ENCODE measurements at regions not wholly inside any gene's neighbourhood (a gene's known extent, or its start where the extent isn't known, plus 50 kb on each side); places are given as distances from the start of the nearest gene placed in this dataset.
A peak's percentile ranks its signal among the peaks of the same experiment; 100 is the strongest.

DNA sequence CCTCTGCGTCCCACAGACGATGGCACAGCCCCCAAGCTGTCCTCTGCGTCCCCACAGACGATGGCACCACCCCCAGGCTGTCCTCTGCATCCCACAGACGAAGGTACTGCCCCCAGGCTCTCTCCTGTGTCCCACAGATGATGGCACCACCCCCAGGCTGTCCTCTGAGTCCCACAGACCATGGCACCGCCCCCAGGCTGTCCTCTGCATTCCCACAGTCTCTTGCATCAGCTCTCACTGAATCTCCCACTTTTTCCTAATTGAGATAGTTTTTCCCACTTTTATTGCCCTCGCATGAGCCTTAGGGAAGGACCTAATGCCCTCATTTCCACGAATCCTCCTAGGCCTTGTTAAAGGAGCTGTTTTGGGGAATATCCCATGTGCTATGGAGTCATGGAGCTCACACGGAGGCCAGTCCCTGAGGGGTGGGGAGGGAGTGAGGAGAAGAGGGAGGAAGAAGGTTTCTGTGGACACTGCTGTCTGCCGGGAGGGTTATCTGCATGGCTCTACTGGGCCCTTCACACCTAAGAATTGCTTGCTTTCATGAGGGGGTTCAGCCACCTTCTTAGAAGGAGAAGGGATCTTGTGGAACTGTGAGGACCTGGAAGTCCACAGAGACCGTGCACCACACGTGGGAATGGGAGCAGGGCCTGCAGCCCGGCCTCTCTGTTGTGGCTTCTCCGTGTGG, 58.2 kb upstream of the PTCH1 start:
- no peak for TF ChIP-seq FOSL1 (IDR thresholded peaks at IDR 0.05; ENCODE audit: low read depth)
- TF ChIP-seq, protein P1, sequence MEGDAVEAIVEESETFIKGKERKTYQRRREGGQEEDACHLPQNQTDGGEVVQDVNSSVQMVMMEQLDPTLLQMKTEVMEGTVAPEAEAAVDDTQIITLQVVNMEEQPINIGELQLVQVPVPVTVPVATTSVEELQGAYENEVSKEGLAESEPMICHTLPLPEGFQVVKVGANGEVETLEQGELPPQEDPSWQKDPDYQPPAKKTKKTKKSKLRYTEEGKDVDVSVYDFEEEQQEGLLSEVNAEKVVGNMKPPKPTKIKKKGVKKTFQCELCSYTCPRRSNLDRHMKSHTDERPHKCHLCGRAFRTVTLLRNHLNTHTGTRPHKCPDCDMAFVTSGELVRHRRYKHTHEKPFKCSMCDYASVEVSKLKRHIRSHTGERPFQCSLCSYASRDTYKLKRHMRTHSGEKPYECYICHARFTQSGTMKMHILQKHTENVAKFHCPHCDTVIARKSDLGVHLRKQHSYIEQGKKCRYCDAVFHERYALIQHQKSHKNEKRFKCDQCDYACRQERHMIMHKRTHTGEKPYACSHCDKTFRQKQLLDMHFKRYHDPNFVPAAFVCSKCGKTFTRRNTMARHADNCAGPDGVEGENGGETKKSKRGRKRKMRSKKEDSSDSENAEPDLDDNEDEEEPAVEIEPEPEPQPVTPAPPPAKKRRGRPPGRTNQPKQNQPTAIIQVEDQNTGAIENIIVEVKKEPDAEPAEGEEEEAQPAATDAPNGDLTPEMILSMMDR (IDR thresholded peaks at IDR 0.05 in 2 of 3, conservative IDR thresholded peaks at IDR 0.05 in 1 of 3; ENCODE audit: borderline replicate concordance in 1 of 3, insufficient read depth in 1 of 3, low read depth in 2 of 3, low read length in 2 of 3) = no peak
- no peak for TF ChIP-seq ZFX (IDR thresholded peaks at IDR 0.05)
- TF ChIP-seq EZH2 (IDR thresholded peaks at IDR 0.05) = no peak
- no peak for TF ChIP-seq CEBPB (IDR thresholded peaks at IDR 0.05; ENCODE audit: low read depth)
- no peak for TF ChIP-seq EGR1 (IDR thresholded peaks at IDR 0.05; ENCODE audit: low read depth)
- TF ChIP-seq SIN3A (IDR thresholded peaks at IDR 0.05; ENCODE audit: low read depth) = no peak
- TF ChIP-seq CBX3 (IDR thresholded peaks at IDR 0.05; ENCODE audit: low read depth) = no peak
- TF ChIP-seq POLR2A (IDR thresholded peaks at IDR 0.05; ENCODE audit: borderline replicate concordance, extremely low read depth, insufficient read depth, insufficient read length) = no peak
- TF ChIP-seq ZNF274 (IDR thresholded peaks at IDR 0.05; ENCODE audit: low read depth, low read length) = no peak
- TF ChIP-seq ELF1 (IDR thresholded peaks at IDR 0.05; ENCODE audit: borderline replicate concordance, low read depth) = no peak
- TF ChIP-seq JUND (IDR thresholded peaks at IDR 0.05) = no peak
- Histone ChIP-seq H3K4me1 (ENCODE audit: control insufficient read depth in 1 of 2, insufficient read depth in 2 of 2, low read length in 2 of 2) (peaks cover 0 to 2% of the 10 kb centered on the region in 2 experiments; a peak in 1 of 4 replicates), H2AFZ (ENCODE audit: low read depth, low read length, poor library complexity, severe bottlenecking) (no peak overlapping the region), H3K4me2 (ENCODE audit: low read length) (peak overlapping the region; percentile 25; the same call in 1 of the 2 replicates), H3K4me3 (replicated peaks in 1 of 2; ENCODE audit: low read depth in 1 of 2, low read length in 2 of 2) (no peak overlapping the region), H3K9me2 (ENCODE audit: insufficient read depth) (no peaks in the 10 kb centered on the region), H3K27ac (ENCODE audit: low read depth, low read length) (no peak overlapping the region), H3K9ac (ENCODE audit: low read length) (no peak overlapping the region), H3K27me3 (ENCODE audit: insufficient read depth, low read length) (no peaks in the 10 kb centered on the region), H3K36me3 (ENCODE audit: control insufficient read depth in 1 of 2, insufficient read depth in 2 of 2, low read length in 2 of 2) (no peaks in the 10 kb centered on the region), H3K79me2 (ENCODE audit: insufficient read depth, low read length) (no peaks in the 10 kb centered on the region), H4K20me1 (ENCODE audit: insufficient read depth) (no peaks in the 10 kb centered on the region), H3K9me3 (ENCODE audit: control insufficient read depth in 1 of 2, insufficient read depth in 1 of 2, low read depth in 1 of 2, low read length in 2 of 2) (no peaks in the 10 kb centered on the region)
- ATAC-seq (no peak), DNase-seq (ENCODE audit: low read depth, low spot score) (no peak)
- ChIA-PET POLR2A (no interaction called here), RAD21 (ENCODE audit: low non-redundant PET in 1 of 2, low total read pairs in 2 of 2, uncharacterized antibody in 2 of 2, unreplicated experiment in 2 of 2) (no interaction called here), CTCF (no interaction called here)
- no TSS peak for BruUV-seq (replicated peaks)
- intact Hi-C loops (cut with micrococcal nuclease) = no loop called here
